IMR-90 (cell line): ENCODE measurements at regions not wholly inside any gene's neighbourhood (a gene's known extent, or its start where the extent isn't known, plus 50 kb on each side); places are given as distances from the start of the nearest gene placed in this dataset.

Source experiments
- MAFK ChIP-seq: IDR thresholded peaks from 2 replicates; pipeline ENCODE4 v1.6.1; 2012; ENCODE audit warnings: low read depth, low read length, improper control_type of control experiment
- POLR2A ChIP-seq: IDR thresholded peaks from 2 replicates; pipeline ENCODE4 v1.6.1; 2012; ENCODE audit warnings: mild to moderate bottlenecking, low read depth, low read length
- TF ChIP-seq, protein P1 (sequence below): conservative IDR thresholded peaks from 2 replicates; pipeline ENCODE4 v1.5.1; 2012; ENCODE audit warnings: mild to moderate bottlenecking, low read depth, low read length, improper control_type of control experiment

DNA sequence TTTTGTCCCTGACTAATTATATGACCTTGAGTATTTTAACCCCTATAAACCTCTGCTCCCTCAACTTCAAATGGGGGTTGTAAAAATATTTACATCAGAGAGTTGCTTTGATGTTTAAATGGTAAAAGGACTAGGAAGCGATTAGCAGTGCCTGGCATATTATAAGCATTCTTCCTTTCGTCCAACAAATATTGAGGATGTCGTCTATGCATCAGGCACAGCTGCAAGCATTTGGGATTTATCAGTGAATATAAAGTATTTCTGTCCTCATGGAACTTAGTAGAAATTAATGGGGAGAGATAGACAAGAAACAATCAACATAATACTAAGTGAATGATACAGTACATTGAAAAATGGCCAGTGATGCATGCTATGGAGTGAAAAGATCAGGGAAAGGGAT is 115.5 kb upstream of the EDNRA start:
- TF ChIP-seq, protein P1, sequence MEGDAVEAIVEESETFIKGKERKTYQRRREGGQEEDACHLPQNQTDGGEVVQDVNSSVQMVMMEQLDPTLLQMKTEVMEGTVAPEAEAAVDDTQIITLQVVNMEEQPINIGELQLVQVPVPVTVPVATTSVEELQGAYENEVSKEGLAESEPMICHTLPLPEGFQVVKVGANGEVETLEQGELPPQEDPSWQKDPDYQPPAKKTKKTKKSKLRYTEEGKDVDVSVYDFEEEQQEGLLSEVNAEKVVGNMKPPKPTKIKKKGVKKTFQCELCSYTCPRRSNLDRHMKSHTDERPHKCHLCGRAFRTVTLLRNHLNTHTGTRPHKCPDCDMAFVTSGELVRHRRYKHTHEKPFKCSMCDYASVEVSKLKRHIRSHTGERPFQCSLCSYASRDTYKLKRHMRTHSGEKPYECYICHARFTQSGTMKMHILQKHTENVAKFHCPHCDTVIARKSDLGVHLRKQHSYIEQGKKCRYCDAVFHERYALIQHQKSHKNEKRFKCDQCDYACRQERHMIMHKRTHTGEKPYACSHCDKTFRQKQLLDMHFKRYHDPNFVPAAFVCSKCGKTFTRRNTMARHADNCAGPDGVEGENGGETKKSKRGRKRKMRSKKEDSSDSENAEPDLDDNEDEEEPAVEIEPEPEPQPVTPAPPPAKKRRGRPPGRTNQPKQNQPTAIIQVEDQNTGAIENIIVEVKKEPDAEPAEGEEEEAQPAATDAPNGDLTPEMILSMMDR = no peak
- no peak for TF ChIP-seq POLR2A
- TF ChIP-seq MAFK = no peak
